GM18858 (cell line): ENCODE measurements at regions not wholly inside any gene's neighbourhood (a gene's known extent, or its start where the extent isn't known, plus 50 kb on each side); places are given as distances from the start of the nearest gene placed in this dataset.

ENCODE experiments used
- ATAC-seq: cut with Tn5 transposase; IDR thresholded peaks from one replicate; pipeline ENCODE4 v1.9.1; 2021; ENCODE audit not compliant: unreplicated experiment

- ATAC-seq = no peak
Measured at GRCh38 chrX:107502316-107502715, 52.9 kb downstream of the FRMPD3 start.

GRCh38 chrX:107504006-107504405, 54.6 kb downstream of the FRMPD3 start:
- ATAC-seq = no peak

DNA sequence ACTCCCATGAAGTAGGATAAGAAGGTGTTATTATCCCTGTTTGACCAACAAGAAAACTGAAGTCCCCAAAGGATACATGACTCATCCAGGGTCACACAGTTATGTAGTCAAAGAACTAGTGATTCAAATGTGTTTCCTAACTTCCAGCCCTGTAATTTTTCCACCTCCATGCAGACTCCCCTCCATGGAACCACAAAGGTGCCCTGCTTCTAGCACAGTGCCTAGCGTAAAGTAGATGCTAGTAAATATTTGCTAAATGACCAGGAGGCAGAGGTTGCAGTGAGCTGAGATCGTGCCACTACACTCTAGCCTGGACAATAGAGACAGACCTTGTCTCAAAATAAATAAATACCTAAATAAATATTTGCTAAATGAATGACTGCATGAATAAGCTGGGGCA, 55.8 kb downstream of the FRMPD3 start:
- no peak for ATAC-seq

DNA sequence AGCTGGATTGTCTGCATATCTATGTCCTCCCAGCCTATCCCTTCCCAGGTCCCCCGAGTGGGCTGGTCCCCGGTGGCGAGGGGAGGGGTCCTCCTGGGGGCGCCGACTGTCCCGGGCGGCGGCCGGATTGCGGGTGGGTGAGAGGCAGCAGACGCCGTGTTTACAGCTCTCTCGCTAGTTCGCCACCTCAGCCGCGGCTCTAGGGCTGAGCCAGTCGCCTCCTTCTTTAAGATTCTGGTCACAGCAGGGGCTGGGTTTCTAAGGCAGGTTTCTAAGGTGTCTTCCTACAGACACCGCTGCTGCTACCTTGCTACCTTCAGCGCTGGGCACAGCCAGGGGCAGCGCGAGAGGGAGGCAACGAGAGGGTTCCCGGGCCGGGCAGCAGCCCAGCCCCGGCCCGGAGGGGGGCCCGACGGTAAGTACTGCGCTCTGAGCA, 57.2 kb downstream of the FRMPD3 start:
- ATAC-seq = no peak

GRCh38 chrX:107507093-107507743, 57.8 kb downstream of the FRMPD3 start:
- no peak for ATAC-seq

DNA sequence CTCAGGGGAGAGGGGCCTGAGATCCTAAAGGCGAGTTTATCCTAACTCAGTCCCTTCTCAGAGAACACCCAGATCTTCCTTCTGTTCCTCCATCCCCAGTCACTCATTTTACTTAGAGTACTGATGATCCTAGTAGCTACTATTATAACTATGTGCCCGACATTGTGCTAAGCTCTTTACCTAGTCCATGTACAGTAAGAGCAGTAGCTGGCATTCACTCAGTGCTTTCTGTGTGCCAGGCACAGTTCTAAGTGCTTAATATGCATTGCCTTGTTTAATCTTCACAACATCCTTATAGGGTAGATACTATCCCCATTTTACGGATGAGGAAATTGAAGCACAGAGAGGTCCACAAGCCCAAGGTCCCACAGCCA, 58.3 kb downstream of the FRMPD3 start:
- ATAC-seq = no peak

DNA sequence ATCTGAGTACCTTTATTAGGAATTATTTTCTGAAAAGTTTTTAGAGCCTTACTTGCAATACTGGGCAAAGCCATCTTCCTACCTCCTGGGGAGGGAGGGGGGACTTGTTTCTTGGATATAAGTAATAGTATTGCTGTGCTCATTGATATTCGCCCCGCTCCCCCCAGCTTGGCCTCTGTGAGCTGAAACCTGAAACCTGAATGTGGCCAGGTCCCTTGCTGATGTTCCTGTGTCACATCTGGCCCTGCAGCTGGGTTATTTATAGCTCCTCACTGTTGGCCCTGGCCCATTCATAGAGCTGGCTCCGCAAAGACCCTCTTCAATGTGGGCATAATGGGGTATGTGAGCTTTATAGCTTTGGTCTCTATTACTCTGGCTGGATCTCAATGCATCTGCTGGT, 59.5 kb downstream of the FRMPD3 start:
- no peak for ATAC-seq

GRCh38 chrX:107514944-107515343, 65.5 kb downstream of the FRMPD3 start:
- ATAC-seq = no peak

DNA sequence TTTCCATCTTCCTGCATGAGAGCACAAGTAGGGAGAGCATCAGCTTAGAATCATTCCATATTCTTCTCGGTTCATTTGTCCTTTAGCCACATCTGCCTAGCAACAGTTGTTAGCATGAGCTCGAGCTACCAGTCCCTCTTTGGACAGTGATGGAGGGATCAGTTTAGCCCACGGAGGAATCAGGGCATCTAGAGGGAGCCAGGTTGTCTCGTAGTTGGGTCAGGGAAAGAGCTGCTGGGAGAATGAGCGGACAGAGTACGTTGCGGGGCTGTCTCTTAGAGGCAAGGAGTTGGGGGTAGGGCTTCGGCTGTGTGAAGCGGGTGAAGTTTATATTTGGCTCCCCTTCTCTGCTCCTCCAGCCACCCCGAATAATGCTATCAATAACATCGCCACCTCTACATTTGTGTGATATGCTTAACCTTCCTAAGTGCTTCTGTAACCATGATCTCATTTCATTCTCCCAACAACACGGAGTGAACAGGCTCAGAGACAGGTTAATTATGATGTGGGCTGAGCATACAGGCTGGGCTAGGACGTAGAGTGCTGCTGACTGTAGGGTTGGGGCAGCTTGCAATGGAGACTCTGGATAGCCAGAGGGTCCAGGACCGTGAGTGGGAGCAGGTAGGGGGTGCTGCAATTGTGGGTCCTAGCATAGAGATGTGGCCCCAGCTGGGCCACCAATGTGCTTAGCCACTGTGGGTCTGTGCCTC, 72.6 kb downstream of the FRMPD3 start:
- no peak for ATAC-seq

DNA sequence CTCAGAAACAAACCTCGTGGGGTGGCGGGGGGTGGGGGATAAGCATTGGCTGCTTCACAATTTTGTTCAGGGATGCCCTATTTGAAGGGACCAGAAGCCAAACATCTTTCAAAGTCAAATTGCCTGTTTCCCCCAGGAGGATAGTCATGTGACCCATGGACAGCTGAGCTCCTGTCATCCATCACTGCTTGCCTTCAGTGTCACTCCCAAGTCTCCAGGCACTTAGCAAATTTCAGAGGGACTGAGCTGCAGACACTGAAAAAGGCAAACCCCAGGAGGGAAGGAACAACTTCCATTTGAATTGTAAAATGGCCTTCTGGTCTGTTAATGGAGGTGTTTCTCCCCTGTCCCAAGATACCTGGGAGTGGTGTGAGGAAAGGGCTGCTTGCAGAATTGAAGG, 73.4 kb downstream of the FRMPD3 start:
- ATAC-seq = no peak

DNA sequence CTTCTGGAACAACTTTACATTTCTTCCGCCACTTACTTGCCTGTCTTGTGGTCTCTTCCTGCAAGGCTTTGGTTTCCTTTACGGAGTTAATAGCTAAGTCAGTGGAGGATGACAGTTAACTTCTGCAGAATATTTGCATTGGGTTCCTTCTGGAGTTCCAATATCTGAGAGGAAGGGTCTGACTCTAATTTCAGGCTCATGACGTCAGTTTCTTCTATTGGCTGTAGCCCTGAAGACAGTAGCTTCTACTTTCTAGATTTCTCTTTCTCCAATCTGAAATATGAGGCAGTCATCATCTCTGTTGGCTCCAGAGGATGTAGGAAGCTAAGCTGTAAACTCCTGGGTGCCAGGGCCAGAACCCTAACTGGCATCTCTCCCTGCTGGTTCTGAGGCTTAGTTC, 76.7 kb downstream of the FRMPD3 start:
- ATAC-seq = no peak

DNA sequence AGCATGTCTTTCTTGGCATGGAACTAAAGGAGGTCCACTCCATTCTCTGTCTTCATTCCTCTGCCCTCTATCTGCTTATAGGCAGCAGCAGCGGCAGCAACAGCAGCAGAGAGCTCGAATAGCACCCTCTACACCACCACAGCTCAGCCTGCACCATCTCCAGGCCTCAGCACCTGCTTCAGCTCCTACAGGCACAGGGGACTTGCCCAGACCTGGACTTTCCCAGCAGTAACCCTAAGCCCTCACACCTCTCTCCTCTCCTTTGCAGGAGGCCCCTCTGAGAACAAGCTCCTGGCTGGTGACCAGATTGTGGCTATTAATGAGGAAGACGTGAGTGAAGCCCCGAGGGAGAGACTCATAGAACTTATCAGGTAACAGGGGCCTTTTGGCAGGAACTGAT, 80.7 kb downstream of the FRMPD3 start:
- no peak for ATAC-seq

DNA sequence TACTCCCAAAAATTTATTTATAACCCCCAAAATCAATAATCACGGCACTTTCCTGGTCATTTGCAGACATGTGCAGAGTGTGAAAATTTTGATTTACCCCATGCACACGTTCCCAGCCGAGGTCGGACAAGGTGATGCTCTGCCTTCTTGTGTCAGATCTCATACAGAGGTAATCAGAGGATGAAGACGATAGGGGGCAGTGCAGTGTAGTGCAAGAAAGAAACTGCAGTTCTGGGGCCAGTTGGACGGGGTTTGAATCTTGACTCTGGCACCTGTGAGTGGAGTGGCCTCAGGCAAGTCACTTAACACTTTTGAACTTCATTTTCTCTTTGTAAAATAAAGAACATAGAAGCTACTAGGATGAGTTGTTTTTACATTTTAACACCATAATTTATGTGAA, 88.4 kb downstream of the FRMPD3 start:
- ATAC-seq = no peak

GRCh38 chrX:107541244-107541643, 87.1 kb upstream of the PRPS1 start:
- ATAC-seq = no peak

DNA sequence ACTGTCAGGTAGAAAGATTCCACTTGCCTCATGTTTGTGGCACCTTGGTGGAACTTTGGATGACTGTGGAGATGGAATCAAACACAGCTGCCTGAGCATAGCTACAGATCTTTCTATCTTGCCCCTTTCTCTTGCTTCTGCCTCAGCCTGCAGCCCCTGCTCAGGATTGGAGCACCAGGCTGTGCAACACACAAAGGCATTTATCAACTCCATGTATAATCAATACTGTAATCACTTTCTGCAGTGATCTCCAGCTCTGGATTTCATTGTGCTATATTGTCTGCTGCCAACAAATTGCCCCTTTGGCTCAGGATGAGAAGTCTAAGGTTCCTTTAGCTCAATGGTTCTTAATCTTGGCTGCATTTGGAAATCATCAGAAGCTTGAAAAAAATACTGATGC, 86.3 kb upstream of the PRPS1 start:
- no peak for ATAC-seq

GRCh38 chrX:107542500-107542899, 85.8 kb upstream of the PRPS1 start:
- ATAC-seq = peak; percentile 47

GRCh38 chrX:107547621-107548020, 80.7 kb upstream of the PRPS1 start:
- ATAC-seq = no peak

DNA sequence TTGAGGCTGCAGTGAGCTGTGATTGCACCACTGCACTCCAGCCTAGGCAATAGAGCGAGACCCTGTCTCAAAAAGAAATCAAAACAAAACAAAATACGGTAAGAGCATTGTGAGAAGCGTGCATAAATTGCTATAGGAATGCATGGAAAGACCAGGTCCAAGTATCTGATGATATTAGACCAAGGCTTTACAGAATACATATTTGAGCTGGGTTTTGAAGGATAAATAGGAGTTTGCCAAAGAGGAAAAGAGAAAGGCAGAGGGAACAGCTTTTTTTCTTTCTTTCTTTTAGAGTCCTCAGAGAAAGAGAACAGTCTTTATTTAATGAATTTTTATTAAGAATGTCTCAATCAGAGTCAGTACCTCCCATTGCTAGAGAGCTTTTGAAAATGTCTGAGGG, 79.5 kb upstream of the PRPS1 start:
- ATAC-seq = no peak

DNA sequence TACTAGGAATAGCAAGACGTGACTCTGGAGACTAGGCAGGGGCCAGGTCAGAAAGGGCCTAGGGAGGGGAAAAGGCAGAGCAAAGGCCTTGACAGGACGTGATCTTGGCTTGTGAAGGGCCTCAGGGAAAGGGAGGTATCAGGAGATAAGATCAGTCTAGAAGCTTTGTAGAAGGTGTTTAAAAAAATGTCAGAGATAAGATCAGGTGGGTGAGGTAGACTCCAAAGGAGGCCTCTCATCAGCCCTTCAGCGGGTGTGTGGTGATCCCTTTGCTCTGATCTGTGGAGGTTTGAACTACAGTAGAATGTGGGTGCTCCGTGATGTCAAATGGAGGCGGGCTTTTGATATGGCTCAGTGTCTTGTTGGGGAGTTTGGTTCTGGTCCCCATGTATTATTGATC, 78.8 kb upstream of the PRPS1 start:
- ATAC-seq = no peak

DNA sequence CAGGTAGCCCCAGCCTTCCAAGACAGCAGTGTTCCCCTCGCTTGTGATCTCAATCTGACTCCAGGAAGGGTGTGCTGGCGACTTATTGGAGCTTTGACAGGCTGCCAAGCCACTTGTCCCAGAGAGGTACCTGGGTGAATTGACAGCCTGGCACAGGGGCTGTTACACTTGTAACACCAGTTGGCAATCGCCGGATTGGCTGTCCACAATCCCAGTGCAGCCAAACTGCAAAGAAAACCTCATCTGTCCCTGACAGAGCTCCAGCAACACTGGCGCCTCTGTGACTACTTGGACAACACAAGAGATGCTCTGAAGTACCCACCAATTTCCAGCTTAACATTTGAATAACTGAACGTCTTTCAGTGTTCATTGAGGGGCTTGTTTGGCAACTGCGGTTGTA, 76.8 kb upstream of the PRPS1 start:
- ATAC-seq = no peak

GRCh38 chrX:107552930-107553329, 75.4 kb upstream of the PRPS1 start:
- ATAC-seq = no peak

GRCh38 chrX:107556967-107557366, 71.3 kb upstream of the PRPS1 start:
- ATAC-seq = no peak

DNA sequence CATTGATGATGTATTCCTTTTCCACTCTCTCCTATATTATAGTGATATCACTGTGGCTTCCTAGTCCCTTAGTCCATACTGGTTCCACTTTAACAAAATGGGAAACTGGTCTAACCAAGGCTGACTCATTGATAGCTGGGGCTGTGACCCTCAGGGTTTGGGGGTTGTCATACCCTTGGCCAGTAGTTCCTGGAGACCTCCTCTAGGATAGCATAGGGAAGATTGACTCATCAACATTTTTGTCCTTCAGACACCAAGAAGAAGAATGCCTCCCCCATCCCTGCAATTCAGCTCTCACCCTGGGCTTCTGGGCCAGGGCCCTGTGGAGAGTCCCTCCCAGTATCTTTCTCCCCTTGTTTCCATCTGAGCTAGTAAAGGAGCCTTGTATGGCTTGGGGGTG, 68.8 kb upstream of the PRPS1 start:
- no peak for ATAC-seq
